NB4 (cell line): ENCODE measurements at regions not wholly inside any gene's neighbourhood (a gene's known extent, or its start where the extent isn't known, plus 50 kb on each side); places are given as distances from the start of the nearest gene placed in this dataset.

ENCODE experiments used
- DNase-seq: peaks from one replicate; pipeline ENCODE4 v3.0.0; 2010; ENCODE audit warnings: low read depth
- H3K4me3 ChIP-seq: one replicate; pipeline ENCODE4 v1.5.1; 2011; ENCODE audit warnings: mild to moderate bottlenecking, low read depth, low read length, moderate library complexity
- MYC ChIP-seq: IDR thresholded peaks from 2 replicates; pipeline ENCODE4 v1.6.1; 2011; ENCODE audit warnings: low read depth, low read length
- POLR2A ChIP-seq: IDR thresholded peaks from 2 replicates; pipeline ENCODE4 v1.6.1; 2011; ENCODE audit warnings: mild to moderate bottlenecking; ENCODE audit not compliant: insufficient read length; ENCODE audit errors: extremely low read depth
- TF ChIP-seq, protein P1 (sequence below): IDR thresholded peaks from 2 replicates; pipeline ENCODE4 v1.6.1; 2011; ENCODE audit warnings: low read depth, low read length
- TF ChIP-seq, protein P2 (sequence below): IDR thresholded peaks from one replicate; pipeline ENCODE4 v1.5.1; 2012; ENCODE audit warnings: low read depth, low read length

DNA sequence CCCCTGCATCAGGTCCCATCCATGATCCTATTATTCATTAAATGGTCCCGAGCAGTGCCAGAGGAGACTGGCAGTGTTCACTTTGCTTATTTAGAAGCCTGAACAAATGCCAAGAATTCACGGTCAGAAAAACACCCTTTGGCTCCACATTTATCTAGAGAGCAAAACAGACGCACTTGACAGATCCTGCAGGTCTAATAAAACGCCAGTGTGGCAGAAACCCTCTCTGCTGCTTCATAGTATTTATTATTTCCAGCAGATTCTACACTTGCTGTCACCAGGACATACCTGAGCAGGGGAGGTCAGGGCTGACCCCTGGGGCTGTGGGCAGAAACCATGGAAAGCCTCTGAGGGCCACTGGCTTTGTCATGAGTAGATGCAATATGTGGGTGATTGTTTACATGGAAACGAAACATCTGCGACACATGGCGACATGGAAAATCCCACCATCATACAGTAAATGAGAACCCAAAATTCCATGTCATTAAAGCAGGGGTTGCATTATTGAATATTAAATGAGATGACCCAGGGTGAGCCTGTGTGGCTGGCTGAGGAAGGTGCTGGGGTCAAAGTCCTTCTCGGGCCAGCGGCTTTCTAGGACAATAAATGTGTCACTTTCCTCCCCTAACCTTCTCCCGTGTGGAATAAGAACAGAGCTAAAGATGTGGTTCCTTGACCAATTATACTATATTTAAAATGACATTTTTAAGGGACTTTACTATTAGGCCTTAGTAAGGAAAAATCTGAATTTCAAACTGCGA, 205.9 kb upstream of the SVIL start:
- TF ChIP-seq POLR2A, result no peak
- TF ChIP-seq, protein P1, sequence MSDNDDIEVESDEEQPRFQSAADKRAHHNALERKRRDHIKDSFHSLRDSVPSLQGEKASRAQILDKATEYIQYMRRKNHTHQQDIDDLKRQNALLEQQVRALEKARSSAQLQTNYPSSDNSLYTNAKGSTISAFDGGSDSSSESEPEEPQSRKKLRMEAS, result no peak
- TF ChIP-seq, protein P2, sequence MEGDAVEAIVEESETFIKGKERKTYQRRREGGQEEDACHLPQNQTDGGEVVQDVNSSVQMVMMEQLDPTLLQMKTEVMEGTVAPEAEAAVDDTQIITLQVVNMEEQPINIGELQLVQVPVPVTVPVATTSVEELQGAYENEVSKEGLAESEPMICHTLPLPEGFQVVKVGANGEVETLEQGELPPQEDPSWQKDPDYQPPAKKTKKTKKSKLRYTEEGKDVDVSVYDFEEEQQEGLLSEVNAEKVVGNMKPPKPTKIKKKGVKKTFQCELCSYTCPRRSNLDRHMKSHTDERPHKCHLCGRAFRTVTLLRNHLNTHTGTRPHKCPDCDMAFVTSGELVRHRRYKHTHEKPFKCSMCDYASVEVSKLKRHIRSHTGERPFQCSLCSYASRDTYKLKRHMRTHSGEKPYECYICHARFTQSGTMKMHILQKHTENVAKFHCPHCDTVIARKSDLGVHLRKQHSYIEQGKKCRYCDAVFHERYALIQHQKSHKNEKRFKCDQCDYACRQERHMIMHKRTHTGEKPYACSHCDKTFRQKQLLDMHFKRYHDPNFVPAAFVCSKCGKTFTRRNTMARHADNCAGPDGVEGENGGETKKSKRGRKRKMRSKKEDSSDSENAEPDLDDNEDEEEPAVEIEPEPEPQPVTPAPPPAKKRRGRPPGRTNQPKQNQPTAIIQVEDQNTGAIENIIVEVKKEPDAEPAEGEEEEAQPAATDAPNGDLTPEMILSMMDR, result no peak
- TF ChIP-seq MYC, result no peak
- H3K4me3 ChIP-seq, result no peak overlapping the region
- no peak for DNase-seq

- H3K4me3 ChIP-seq, result no peak overlapping the region
- TF ChIP-seq, protein P2, result no peak
- TF ChIP-seq, protein P1, result no peak
- TF ChIP-seq POLR2A (no peak), MYC (no peak)
- DNase-seq, result no peak
Measured at GRCh38 chr10:29839826-29840515, 205.2 kb upstream of the SVIL start.

DNA sequence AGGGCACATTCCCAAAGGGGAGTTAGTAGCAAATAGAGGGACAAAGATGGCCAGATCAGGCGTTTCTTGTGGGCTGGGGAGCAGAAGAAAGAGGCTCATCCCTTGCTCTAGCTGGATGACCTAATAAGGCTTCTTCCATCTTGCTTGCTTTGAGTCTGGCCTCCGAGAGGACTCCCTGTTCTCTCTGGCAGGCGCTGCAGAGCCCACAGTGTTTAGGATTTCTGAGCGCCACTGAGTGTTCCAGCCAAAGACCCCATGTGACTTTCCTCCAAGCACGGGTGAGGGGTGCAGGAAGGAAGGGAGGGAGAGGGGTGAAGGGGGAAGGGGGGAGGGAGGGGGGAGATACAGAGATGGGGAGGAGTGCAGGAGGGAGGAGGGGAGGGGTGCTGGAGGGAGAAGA, 203.8 kb upstream of the SVIL start:
- no peak for DNase-seq
- H3K4me3 ChIP-seq, result no peak overlapping the region
- TF ChIP-seq POLR2A, result no peak
- TF ChIP-seq, protein P2, result no peak
- TF ChIP-seq, protein P1, result no peak
- TF ChIP-seq MYC, result no peak

- TF ChIP-seq, protein P2, result no peak
- no peak for DNase-seq
Measured at GRCh38 chr10:29837586-29837985, 202.8 kb upstream of the SVIL start.

GRCh38 chr10:29836396-29836795, 201.6 kb upstream of the SVIL start:
- no peak overlapping the region for H3K4me3 ChIP-seq
- DNase-seq, result no peak
- TF ChIP-seq, protein P1, result no peak
- TF ChIP-seq MYC (no peak), POLR2A (no peak)
- TF ChIP-seq, protein P2, result no peak

More at GRCh38 chr10:29837586-29837985, 202.8 kb upstream of the SVIL start:
- no peak overlapping the region for H3K4me3 ChIP-seq

GRCh38 chr10:29835055-29835454, 200.3 kb upstream of the SVIL start:
- no peak for DNase-seq
- no peak for TF ChIP-seq POLR2A
- TF ChIP-seq, protein P2, result no peak
- TF ChIP-seq, protein P1, result no peak
- TF ChIP-seq MYC, result no peak
- H3K4me3 ChIP-seq, result no peak overlapping the region
